ENCODE measurements at regions not wholly inside any gene's neighbourhood (a gene's known extent, or its start where the extent isn't known, plus 50 kb on each side); places are given as distances from the start of the nearest gene placed in this dataset.

- Histone ChIP-seq H3K4me1 (peaks cover 4 to 73% (median 47%) of the 10 kb centered on the region in 4 donors), H3K27ac (no peak overlapping the region), H3K9me3 (peaks cover 0 to 16% (median 0%) of the 10 kb centered on the region in 3 donors), H3K4me3 (no peak overlapping the region), H3K36me3 (no peaks in the 10 kb centered on the region), H3K27me3 (no peaks in the 10 kb centered on the region)
- no peak for DNase-seq
- TF ChIP-seq CTCF (IDR thresholded peaks at IDR 0.05) = no peak
- intact Hi-C loops (cut with DNase I; ENCODE audit: low total_unique reads) = no loop called here
These were observed 93.7 kb downstream of the VCPKMT start for GRCh38 chr14:50022661-50023060.

- Histone ChIP-seq H3K4me3 (peak overlapping the region in 1 of 2 donors; percentile 17), H3K36me3 (no peaks in the 10 kb centered on the region), H3K9me3 (peaks cover 0 to 16% (median 0%) of the 10 kb centered on the region in 3 donors), H3K4me1 (peaks cover 4 to 61% (median 35%) of the 10 kb centered on the region in 4 donors), H3K27ac (peak overlapping the region; percentile 67 to 71), H3K27me3 (no peaks in the 10 kb centered on the region)
- DNase-seq = peak; percentile 58 to 73
- TF ChIP-seq CTCF (IDR thresholded peaks at IDR 0.05) = no peak
- intact Hi-C loops (cut with DNase I; ENCODE audit: low total_unique reads) = no loop called here
These were observed 92.5 kb downstream of the VCPKMT start for GRCh38 chr14:50023671-50024490.

- intact Hi-C loops (cut with DNase I; ENCODE audit: low total_unique reads) = no loop called here
- Histone ChIP-seq H3K4me3 (no peak overlapping the region), H3K27ac (peak overlapping the region; percentile 67 to 71), H3K36me3 (no peaks in the 10 kb centered on the region), H3K9me3 (peaks cover 0 to 10% (median 0%) of the 10 kb centered on the region in 3 donors), H3K4me1 (peaks cover 4 to 54% (median 31%) of the 10 kb centered on the region in 4 donors), H3K27me3 (no peaks in the 10 kb centered on the region)
- no peak for DNase-seq
- no peak for TF ChIP-seq CTCF (IDR thresholded peaks at IDR 0.05)
These were observed 91.3 kb downstream of the VCPKMT start for GRCh38 chr14:50025073-50025472.

GRCh38 chr14:50025776-50026175, 90.6 kb downstream of the VCPKMT start:
- no peaks in the 10 kb centered on the region for H3K27me3 ChIP-seq
- peaks cover 0 to 7% (median 0%) of the 10 kb centered on the region in 3 donors for H3K9me3 ChIP-seq
- no peaks in the 10 kb centered on the region for H3K36me3 ChIP-seq
- H3K4me1 ChIP-seq = peaks cover 4 to 48% (median 29%) of the 10 kb centered on the region in 4 donors
- TF ChIP-seq CTCF (IDR thresholded peaks at IDR 0.05) = no peak
- intact Hi-C loops (cut with DNase I; ENCODE audit: low total_unique reads) = no loop called here
- DNase-seq = no peak
- H3K27ac ChIP-seq = peak overlapping the region; percentile 67 to 71
- no peak overlapping the region for H3K4me3 ChIP-seq

GRCh38 chr14:50026396-50026795, 90.0 kb downstream of the VCPKMT start:
- intact Hi-C loops (cut with DNase I; ENCODE audit: low total_unique reads) = no loop called here
- peaks cover 4 to 43% (median 24%) of the 10 kb centered on the region in 4 donors for H3K4me1 ChIP-seq

More at GRCh38 chr14:50026396-50026795, 90.0 kb downstream of the VCPKMT start:
- Histone ChIP-seq H3K27me3 (no peaks in the 10 kb centered on the region), H3K36me3 (no peaks in the 10 kb centered on the region), H3K9me3 (peaks cover 0 to 7% (median 0%) of the 10 kb centered on the region in 3 donors), H3K27ac (no peak overlapping the region), H3K4me3 (no peak overlapping the region)
- DNase-seq = no peak
- no peak for TF ChIP-seq CTCF (IDR thresholded peaks at IDR 0.05)

Measured in tibial artery (tissue), 4 donors.